ENCODE measurements at regions not wholly inside any gene's neighbourhood (a gene's known extent, or its start where the extent isn't known, plus 50 kb on each side); places are given as distances from the start of the nearest gene placed in this dataset.

- Histone ChIP-seq H3K4me3 (no peak overlapping the region), H3K9me3 (no peaks in the 10 kb centered on the region; the same call in 2 of the 3 replicates), H3K27ac (no peak overlapping the region), H3K4me1 (no peaks in the 10 kb centered on the region), H3K4me2 (no peak overlapping the region)
- no peak for ATAC-seq
- no peak for TF ChIP-seq NFE2L2 (conservative IDR thresholded peaks at IDR 0.05; ENCODE audit: low read length)
- no peak for TF ChIP-seq POLR2A (IDR thresholded peaks at IDR 0.05; ENCODE audit: low read length)
- no peak for TF ChIP-seq TP53 (CRISPR knock-in tag; IDR thresholded peaks at IDR 0.05)
- TF ChIP-seq MAZ (IDR thresholded peaks at IDR 0.05; ENCODE audit: borderline replicate concordance, low read depth, low read length): no peak
- no peak for TF ChIP-seq PBX3 (IDR thresholded peaks at IDR 0.05)
- 2% methylated on average over 1 of the region's 1 CpG for WGBS (ENCODE audit: missing lambda C conversion rate)
- ChIA-PET CTCF (no interaction called here), POLR2A (no interaction called here)
- no peak for DNase-seq (ENCODE audit: low read depth in 1 of 2, low spot score in 1 of 2)
- no peak for FAIRE-seq
These were observed 84.7 kb downstream of the LINC00237 start for GRCh38 chr20:21021472-21021790.

GRCh38 chr20:21020659-21021471 lies 85.3 kb downstream of the LINC00237 start:
- H3K27ac ChIP-seq: no peak overlapping the region
- no peak for ATAC-seq
- no peak overlapping the region for H3K4me2 ChIP-seq
- no peak overlapping the region for H3K4me3 ChIP-seq
- no peaks in the 10 kb centered on the region; the same call in 2 of the 3 replicates for H3K9me3 ChIP-seq
- H3K4me1 ChIP-seq: no peaks in the 10 kb centered on the region
- no peak for FAIRE-seq
- 24% methylated on average over 11 of the region's 11 CpGs for whole genome bisulfite sequencing (ENCODE audit: missing lambda C conversion rate)
- ChIA-PET CTCF (no interaction called here), POLR2A (no interaction called here)
- TF ChIP-seq NFE2L2 (conservative IDR thresholded peaks at IDR 0.05; ENCODE audit: low read length) (no peak), RARB (CRISPR knock-in tag; IDR thresholded peaks at IDR 0.05) (no peak), HDAC2 (IDR thresholded peaks at IDR 0.05) (no peak), ELK1 (IDR thresholded peaks at IDR 0.05; ENCODE audit: low read depth, low read length) (no peak), NPAS2 (CRISPR knock-in tag; IDR thresholded peaks at IDR 0.05; ENCODE audit: borderline replicate concordance) (no peak), RNF2 (IDR thresholded peaks at IDR 0.05; ENCODE audit: borderline replicate concordance, low read depth) (no peak), USF2 (IDR thresholded peaks at IDR 0.05) (no peak), RCOR1 (IDR thresholded peaks at IDR 0.05; ENCODE audit: low read depth, low read length) (no peak), POLR2A (IDR thresholded peaks at IDR 0.05; ENCODE audit: low read length) (no peak)
- DNase-seq (ENCODE audit: low read depth in 1 of 2, low spot score in 1 of 2): no peak

- FAIRE-seq (no peak), DNase-seq (ENCODE audit: low read depth in 1 of 2, low spot score in 1 of 2) (no peak), ATAC-seq (no peak)
- no peak overlapping the region for H3K4me2 ChIP-seq
- H3K4me1 ChIP-seq: no peaks in the 10 kb centered on the region
- WGBS (ENCODE audit: missing lambda C conversion rate): 47% methylated on average over 40 of the region's 42 CpGs
- ChIA-PET CTCF (no interaction called here), POLR2A (no interaction called here)
- TF ChIP-seq HES2 (IDR thresholded peaks at IDR 0.05) (no peak), RFX5 (IDR thresholded peaks at IDR 0.05) (no peak), HDAC2 (IDR thresholded peaks at IDR 0.05) (no peak), FOSB (CRISPR knock-in tag; IDR thresholded peaks at IDR 0.05) (no peak), USF2 (IDR thresholded peaks at IDR 0.05) (no peak), NR3C1 (IDR thresholded peaks at IDR 0.05) (no peak), ZFP36 (IDR thresholded peaks at IDR 0.05; ENCODE audit: borderline replicate concordance, partially characterized antibody) (no peak), MYC (IDR thresholded peaks at IDR 0.05; ENCODE audit: borderline replicate concordance, low read length) (no peak), ZC3H11A (IDR thresholded peaks at IDR 0.05) (no peak), TFCP2L1 (CRISPR knock-in tag; IDR thresholded peaks at IDR 0.05) (no peak), EHMT2 (IDR thresholded peaks at IDR 0.05; ENCODE audit: low read depth) (no peak)
- H3K9me3 ChIP-seq: no peaks in the 10 kb centered on the region; the same call in 2 of the 3 replicates
- no peak overlapping the region for H3K4me3 ChIP-seq
- H3K27ac ChIP-seq: no peak overlapping the region
These were observed 86.1 kb downstream of the LINC00237 start for GRCh38 chr20:21019814-21020658.
